Left renal pelvis (tissue), 4 donors: ENCODE measurements at regions not wholly inside any gene's neighbourhood (a gene's known extent, or its start where the extent isn't known, plus 50 kb on each side); places are given as distances from the start of the nearest gene placed in this dataset.
A peak's percentile ranks its signal among the peaks of the same experiment; 100 is the strongest.
"Not testable (repeated sequence)": the region's sequence is repeated elsewhere in the genome, so short reads cannot be mapped to it uniquely, and the experiment has no call there.

Source experiments
- DNase-seq, 4 donors: peaks; one replicate each; pipeline ENCODE4 v3.0.0-alpha.2; 2013; ENCODE audit warnings: low read depth in 4 of 4, low spot score in 3 of 4

GRCh38 chr4:141290771-141291170 is 70.1 kb downstream of the ZNF330 start:
- no peak for DNase-seq

- DNase-seq: no peak
These were observed 73.6 kb downstream of the ZNF330 start for GRCh38 chr4:141294306-141294705.

GRCh38 chr4:141301216-141301615 is 80.5 kb downstream of the ZNF330 start:
- no peak for DNase-seq

- no peak for DNase-seq
These were observed 82.2 kb downstream of the ZNF330 start for GRCh38 chr4:141302924-141303323.

GRCh38 chr4:141304346-141304745 is 83.7 kb downstream of the ZNF330 start:
- no peak for DNase-seq

DNA sequence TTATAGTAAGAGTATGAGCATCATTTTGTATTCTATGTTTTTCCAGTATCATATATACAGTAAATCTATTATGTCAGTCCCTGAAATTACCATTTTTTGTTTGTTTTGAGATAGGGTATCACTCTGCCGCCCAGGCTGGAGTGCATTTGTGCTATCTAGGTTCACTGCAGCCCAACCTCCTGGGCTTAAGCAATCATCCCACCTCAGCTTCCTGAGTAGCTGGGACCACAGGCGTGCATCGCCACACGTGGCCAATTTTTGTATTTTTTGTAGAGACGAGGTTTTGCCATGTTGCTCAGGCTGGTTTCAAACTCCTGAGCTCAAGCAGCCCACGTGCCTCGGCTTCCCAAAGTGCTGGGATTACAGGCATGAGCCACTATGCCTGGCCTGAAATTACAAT is 85.6 kb downstream of the ZNF330 start:
- DNase-seq: no peak

DNA sequence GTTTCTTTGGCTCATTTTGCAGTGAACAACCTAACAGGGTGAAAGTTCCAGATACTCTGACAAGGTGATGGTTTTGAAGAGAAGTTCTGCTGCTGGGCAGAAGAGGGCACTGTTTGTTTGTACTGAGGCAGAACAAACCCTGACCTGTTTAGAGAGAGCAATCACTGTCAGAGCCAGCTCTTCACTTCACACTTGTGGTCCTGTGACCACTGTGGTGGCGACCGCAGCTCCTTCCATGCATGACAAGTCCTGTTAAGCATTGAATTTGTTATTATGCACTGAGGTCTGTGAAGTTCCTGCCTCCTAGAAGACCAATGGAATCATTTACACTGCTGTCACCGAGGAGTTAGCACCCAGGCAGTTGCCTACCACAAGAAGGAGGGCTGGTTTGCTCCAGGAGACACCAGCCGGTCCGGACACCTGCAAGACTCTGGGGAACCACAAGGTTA is 86.6 kb downstream of the ZNF330 start:
- DNase-seq: peak; percentile 28 to 52 (median 36)

DNA sequence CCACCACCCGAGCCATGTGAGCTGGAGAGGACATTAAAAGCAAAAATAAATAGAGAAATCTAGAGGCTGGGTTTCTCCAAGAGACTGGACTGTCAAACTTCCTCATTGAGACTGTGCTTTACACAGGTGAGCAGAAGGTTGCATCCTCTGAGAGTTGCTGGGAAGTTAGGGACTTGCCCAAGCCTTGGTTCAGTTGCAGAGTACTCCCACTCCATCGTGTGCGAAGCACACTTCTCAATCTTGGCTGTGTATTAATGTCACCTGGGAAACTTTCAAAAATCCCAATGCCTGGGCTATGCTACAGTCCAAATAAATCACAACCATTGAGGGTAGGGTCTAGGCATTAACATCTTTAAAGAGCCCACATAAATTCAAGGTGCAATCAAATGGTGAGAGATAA is 89.2 kb downstream of the ZNF330 start:
- DNase-seq: no peak

DNA sequence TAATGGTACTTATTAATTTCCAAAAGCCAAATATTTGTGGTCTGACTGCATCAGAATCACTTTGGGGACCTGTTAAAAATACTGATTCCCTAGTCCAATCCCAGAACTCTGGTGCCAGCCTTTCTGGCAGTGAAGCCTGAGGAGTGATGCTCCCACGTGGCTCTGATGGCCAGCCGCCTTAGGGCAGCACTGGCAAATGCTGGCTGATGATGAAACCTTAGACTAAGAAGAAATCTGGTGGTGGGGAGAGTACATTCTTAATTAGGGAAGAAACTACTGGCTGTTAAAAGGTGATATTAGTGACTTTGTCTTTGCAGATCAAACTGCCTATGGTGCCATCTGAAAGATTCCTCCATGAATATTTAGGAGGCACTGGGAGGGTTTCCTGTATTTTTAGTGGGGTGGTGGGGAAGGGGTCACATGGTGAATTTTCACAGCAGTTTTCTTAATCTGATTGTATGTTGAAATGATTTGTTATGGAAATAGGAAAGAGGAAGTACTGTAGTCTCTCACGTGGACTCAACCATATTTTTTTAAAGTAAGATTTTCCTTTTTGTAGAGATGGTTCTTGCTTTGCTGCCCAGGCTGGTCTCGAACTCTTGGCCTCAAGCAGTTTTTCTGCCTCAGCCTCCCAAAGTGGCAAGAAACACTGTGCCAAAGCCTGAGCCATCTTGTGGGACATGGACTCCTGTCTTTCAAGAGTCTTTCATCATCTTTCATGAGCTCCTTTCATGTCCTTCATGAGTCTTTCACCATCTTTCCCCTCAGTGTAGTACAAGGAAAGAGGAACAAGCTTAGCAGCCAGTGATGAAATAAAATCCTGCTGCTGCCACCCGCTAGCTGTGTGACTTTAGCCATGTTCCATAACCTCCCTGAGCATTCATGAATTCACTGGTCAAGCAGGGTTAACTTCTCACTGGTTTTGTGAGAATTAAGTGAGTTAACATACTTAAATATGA is 90.8 kb downstream of the ZNF330 start:
- no peak for DNase-seq

GRCh38 chr4:141314627-141315026 is 93.9 kb downstream of the ZNF330 start:
- no peak for DNase-seq

- DNase-seq: no peak
These were observed 108.0 kb downstream of the ZNF330 start for GRCh38 chr4:141328560-141329173.

GRCh38 chr4:141329174-141329569 is 108.5 kb downstream of the ZNF330 start:
- DNase-seq: no peak

DNA sequence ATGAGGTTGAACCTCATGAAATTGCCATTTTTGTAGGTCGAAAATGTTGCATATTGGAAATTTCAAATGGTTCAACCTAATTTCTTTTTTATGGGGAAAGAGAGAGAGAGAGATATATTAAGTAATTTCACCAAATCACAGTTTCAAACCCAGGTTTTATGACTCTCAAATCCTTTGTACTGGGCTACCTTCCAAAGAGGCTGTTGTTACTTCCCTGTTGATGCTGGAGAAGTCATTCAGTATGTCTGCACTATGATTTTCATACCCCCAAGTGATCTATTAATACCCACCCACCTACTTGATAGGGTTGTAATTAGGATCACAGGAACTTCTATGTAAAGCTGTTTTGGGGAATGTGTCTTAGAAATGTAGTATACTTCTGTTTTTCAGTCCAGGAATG is 109.9 kb downstream of the ZNF330 start:
- no peak for DNase-seq

DNA sequence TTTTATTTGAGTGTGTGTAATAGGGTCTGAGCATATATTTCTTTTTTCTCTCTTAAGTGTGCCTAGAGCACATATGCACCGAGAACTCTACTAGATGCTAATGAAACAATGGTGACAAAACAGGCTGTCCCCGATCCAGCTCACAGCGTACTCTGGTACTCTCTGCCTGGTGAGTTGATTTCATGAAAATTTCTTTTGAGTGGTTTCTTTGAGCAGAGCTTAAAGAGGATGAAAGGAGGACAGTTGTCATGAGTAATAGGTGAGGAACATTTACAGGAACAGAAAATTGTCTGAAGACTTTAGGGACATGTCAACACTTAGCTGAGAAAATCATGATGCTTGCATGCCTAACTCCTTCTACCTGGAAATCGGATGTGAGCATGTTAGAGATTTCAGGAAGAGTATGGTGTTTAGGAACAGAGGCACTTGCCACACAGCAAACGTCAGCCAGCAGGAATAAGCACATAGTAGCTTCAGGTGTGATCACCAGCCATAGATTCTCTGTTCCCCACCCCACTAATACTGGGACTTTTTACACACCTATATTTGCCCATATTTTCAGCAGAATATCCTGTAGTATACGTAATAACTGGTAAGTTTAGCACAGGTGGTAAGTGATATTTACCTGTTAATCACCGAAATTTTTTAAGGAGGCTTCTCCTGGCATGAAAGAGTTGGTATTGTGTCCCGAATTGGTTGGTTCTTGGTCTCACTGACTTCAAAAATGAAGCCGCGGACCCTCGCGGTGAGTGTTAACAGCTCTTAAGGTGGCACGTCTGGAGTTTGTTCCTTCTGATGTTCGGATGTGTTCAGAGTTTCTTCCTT is 111.1 kb downstream of the ZNF330 start:
- no peak for DNase-seq

GRCh38 chr4:141332359-141333181 is 111.9 kb downstream of the ZNF330 start:
- not testable (repeated sequence) for DNase-seq

DNA sequence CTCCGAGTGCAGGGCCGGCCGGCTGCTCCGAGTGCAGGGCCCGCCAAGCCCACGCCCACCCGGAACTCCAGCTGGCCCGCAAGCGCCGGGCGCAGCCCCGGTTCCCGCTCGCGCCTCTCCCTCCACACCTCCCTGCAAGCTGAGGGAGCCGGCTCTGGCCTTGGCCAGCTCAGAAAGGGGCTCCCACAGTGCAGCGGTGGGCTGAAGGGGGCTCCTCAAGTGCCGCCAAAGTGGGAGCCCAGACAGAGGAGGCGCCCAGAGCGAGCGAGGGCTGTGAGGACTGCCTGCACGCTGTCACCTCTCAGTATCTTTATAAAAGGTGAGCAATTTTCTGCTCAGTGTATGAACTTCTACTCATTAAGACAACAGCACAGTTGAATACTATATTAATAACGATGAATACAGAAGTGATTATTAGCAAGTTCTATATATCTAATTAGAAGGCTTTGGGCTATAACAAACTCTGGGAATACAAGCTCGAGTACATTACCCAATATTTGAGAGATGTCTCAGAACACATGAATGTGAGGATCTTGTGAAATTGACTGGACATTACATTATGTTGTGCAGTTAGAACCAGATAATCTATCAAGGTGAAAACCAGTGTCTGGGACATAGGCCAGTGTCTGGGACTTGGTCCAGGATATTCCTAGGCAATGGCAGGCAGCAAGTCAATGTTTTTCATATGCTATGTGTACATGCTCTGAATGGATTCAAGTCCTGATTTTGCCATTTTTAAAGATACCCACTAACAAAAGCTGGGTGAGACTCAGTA is 112.9 kb downstream of the ZNF330 start:
- not testable (repeated sequence) for DNase-seq

DNA sequence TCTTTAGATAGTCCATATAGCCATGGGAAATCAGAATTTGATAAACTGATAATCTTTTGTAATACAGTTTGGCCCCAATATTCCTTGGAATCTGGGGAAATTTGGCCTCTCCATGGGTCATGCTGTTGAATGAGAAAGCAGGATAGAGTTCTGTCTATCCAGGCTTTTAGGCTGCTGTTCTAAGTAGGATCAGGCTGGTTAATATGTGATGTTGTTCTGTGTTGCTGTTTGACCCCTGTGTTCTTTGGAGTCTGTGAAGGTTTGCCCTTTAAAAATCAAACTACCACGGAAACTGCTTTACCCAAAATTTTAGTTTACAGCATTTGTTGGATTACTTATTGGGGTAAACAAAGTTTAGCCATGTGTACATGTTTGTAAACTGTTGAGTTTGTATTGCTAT is 114.5 kb downstream of the ZNF330 start:
- DNase-seq: no peak

GRCh38 chr4:141338238-141338637 is 117.5 kb downstream of the ZNF330 start:
- no peak for DNase-seq

DNA sequence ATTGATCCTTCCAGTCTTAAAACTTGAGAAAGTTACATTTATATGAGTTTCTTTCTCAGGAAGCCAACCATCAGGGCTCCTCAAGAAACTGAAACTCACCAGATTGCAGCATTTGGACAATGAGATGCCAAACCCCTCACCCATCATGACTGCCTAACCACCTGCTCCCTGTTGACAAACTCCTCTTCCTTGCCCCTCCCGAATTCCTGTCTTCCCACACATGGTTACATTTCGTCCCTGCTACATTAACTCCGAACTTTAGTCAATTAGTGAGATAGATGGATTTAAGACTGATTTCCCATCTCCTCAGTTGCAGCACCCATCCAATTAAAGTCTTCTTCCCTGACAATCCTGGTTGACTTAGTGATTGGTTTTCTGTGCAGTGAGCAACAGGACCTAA is 118.7 kb downstream of the ZNF330 start:
- DNase-seq: no peak
